Nephron (organoid): ENCODE measurements at regions not wholly inside any gene's neighbourhood (a gene's known extent, or its start where the extent isn't known, plus 50 kb on each side); places are given as distances from the start of the nearest gene placed in this dataset.

Source experiments
- H3K27ac Mint-ChIP-seq, 3 experiments: 2 replicates each; pipeline ENCODE4 v1.8.0; 2020; ENCODE audit warnings: mixed read lengths in 3 of 3, mild to moderate bottlenecking in 2 of 3, moderate library complexity in 1 of 3
- H3K27me3 Mint-ChIP-seq: 2 replicates; pipeline ENCODE4 v1.8.0; 2021; ENCODE audit warnings: low read depth, mild to moderate bottlenecking, moderate library complexity, mixed read lengths
- H3K36me3 Mint-ChIP-seq: 2 replicates; pipeline ENCODE4 v1.8.0; 2020; ENCODE audit warnings: low read depth, mixed read lengths
- H3K4me1 Mint-ChIP-seq: 2 replicates; pipeline ENCODE4 v1.8.0; 2020; ENCODE audit warnings: mixed read lengths
- H3K4me3 Mint-ChIP-seq, 3 experiments: 2 replicates each; pipeline ENCODE4 v1.8.0; 2020; ENCODE audit warnings: mild to moderate bottlenecking in 3 of 3, mixed read lengths in 3 of 3, moderate library complexity in 2 of 3
- H3K9me3 Mint-ChIP-seq: 2 replicates; pipeline ENCODE4 v1.8.0; 2020; ENCODE audit warnings: mixed read lengths
- TF ChIP-seq, protein P1 (sequence below), 3 experiments: fragments of 200-600 bp; sonication (generic); IDR thresholded peaks; one replicate each; pipeline ENCODE4 v1.5.0; 2021; ENCODE audit warnings: antibody characterized with exemption in 3 of 3; ENCODE audit not compliant: unreplicated experiment in 3 of 3

DNA sequence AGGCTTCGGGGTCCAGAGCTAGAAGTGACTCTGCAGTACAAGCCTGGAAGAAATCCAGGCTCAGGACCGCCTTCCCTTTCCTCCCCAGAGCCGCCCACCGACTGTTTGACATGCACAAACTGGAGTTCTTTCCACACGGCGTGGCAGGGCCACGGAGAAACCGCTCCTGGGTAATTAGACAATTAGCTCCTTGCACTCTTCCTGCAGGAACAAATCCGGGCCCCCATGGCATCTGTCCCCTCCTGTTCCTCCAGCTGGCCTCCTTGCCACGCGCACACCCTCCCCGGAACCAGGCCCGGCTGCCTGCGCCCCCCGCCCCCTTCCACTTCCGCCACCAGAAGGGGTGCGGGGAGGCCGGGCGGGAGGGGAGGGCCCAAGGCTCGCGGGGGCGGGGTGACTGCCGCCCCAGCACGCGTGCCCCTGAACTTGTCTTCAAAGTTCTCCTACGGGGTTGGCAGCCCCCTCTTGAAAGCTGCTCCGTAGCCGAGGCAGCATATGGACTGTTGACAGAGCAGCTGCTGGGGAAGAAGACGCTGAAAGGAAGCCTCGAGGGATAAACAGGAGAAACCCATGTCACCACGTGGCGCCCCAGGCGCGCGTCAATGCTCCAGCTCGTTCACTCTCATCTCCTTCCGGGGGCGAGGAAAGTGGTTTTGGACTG lies 74.3 kb downstream of the SEC61B start:
- peak overlapping the region in 2 of 3 experiments; percentile 16 to 48 for H3K27ac Mint-ChIP-seq
- peaks cover 8% of the 10 kb centered on the region for H3K27me3 Mint-ChIP-seq

DNA sequence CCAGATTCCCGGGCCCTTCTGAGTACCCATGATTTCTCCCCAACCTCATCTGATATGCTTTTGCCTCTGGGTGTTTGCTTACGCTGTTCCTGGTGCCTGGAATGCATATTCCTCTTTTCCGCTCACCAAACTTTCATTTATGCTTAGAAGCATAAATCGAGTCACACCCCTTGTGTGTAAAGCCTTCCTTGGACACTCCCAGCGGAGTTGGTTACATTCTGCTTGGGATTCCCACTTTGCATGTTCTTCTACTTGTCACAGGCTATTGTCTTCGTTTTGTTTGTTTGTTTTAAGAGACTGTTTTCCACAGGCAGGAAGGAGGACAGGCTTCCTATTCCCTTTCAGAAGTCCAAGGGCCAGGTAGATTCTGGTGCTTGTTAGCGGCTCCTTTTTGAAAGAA lies 76.5 kb downstream of the SEC61B start:
- Mint-ChIP-seq H3K36me3 (no peaks in the 10 kb centered on the region), H3K27ac (no peak overlapping the region), H3K9me3 (no peaks in the 10 kb centered on the region), H3K4me1 (no peaks in the 10 kb centered on the region), H3K27me3 (peaks cover 8% of the 10 kb centered on the region), H3K4me3 (no peak overlapping the region)
- TF ChIP-seq, protein P1, sequence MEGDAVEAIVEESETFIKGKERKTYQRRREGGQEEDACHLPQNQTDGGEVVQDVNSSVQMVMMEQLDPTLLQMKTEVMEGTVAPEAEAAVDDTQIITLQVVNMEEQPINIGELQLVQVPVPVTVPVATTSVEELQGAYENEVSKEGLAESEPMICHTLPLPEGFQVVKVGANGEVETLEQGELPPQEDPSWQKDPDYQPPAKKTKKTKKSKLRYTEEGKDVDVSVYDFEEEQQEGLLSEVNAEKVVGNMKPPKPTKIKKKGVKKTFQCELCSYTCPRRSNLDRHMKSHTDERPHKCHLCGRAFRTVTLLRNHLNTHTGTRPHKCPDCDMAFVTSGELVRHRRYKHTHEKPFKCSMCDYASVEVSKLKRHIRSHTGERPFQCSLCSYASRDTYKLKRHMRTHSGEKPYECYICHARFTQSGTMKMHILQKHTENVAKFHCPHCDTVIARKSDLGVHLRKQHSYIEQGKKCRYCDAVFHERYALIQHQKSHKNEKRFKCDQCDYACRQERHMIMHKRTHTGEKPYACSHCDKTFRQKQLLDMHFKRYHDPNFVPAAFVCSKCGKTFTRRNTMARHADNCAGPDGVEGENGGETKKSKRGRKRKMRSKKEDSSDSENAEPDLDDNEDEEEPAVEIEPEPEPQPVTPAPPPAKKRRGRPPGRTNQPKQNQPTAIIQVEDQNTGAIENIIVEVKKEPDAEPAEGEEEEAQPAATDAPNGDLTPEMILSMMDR (IDR thresholded peaks at IDR 0.05; ENCODE audit: unreplicated experiment in 3 of 3) = no peak

More for the DNA sequence above, 74.3 kb downstream of the SEC61B start:
- Mint-ChIP-seq H3K4me3 (peak overlapping the region in 1 of 3 experiments; percentile 19), H3K9me3 (no peaks in the 10 kb centered on the region), H3K4me1 (no peaks in the 10 kb centered on the region), H3K36me3 (no peaks in the 10 kb centered on the region)
- TF ChIP-seq, protein P1 (IDR thresholded peaks at IDR 0.05; ENCODE audit: unreplicated experiment in 3 of 3) = no peak

DNA sequence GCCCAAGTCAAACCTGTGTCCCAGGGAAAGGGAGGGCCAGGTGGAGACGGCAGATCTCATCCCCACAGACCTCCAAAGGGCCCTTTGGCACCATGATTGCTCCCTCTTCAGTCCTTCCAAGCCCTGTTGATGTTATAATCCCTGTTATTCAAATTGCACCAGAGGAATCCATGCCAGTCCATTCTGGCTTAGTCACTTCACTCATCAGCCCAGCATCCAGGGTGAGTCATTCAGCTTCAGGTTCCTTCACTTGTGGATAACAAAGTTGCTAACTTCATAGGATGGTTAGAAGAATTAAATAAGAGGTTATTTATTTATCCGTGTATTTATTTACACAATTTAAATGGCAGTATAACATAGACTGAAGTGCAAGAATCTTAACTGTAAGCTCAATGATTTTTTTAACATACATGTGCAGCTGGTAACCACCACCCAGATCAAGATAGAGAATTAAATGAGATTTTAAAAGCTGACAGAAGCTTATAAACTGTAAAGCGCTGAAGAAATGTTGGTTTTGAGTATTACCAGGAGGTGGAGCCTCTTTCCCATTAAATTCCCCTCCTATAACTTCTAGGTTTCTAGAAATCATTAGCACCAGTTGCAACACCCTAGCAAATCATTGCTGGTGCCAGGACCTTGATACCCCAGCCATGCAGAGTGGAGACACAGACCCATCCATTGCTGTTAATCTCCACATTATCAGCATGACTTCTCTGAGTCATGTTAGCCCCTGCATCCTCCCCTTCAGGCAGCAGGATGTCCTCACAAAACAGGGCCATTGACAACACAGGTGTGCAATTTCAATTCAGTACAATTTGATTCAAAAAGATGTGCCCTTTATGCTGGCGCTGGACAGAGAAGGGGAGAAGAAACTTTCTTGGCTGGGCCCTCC lies 77.4 kb downstream of the SEC61B start:
- H3K9me3 Mint-ChIP-seq = no peaks in the 10 kb centered on the region
- H3K4me1 Mint-ChIP-seq = no peaks in the 10 kb centered on the region
- H3K27me3 Mint-ChIP-seq = peaks cover 8% of the 10 kb centered on the region
- H3K4me3 Mint-ChIP-seq = no peak overlapping the region
- no peaks in the 10 kb centered on the region for H3K36me3 Mint-ChIP-seq
- no peak overlapping the region for H3K27ac Mint-ChIP-seq
- TF ChIP-seq, protein P1 (IDR thresholded peaks at IDR 0.05; ENCODE audit: unreplicated experiment in 3 of 3) = peak in 1 of 3 experiments; percentile 46

DNA sequence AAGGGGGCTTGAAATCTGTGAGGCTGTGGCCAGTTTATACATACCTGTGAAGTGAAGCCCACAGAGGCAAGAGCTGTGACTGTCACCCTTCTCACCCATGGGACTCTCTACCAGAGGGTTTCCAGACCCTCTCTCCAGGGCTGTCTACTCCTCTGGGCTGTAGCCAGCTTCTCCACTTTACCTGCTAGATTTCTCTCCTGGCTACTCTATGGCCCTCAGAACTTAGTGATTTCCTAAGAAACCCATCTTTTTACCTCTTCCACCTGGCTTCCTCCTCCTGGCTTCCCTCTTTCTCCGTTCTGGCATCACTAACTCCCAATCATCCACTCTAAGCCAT lies 78.0 kb downstream of the SEC61B start:
- Mint-ChIP-seq H3K36me3 (no peaks in the 10 kb centered on the region), H3K9me3 (no peaks in the 10 kb centered on the region), H3K4me3 (no peak overlapping the region), H3K27ac (no peak overlapping the region), H3K27me3 (peaks cover 6% of the 10 kb centered on the region), H3K4me1 (no peaks in the 10 kb centered on the region)
- TF ChIP-seq, protein P1 (IDR thresholded peaks at IDR 0.05; ENCODE audit: unreplicated experiment in 3 of 3) = no peak

DNA sequence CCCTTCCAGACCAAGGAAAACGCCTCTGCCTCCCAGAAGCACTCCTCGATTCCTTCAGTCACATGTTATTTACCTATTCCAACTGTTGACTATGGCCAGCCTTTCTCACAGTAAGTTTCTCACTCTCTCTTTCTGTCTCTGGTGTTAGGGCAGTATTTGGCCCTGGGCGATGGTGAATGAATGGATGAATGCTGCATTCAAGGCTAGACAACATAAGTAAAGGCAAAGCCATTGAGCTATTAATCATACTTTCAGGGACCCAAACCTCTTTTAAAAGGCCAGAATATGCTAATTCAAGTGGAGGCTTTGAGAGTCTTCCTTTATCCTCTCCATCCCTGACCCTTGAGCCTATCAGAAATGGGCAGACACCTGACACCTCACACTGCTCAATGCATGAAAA lies 78.5 kb downstream of the SEC61B start:
- no peak overlapping the region for H3K27ac Mint-ChIP-seq
- H3K4me3 Mint-ChIP-seq = no peak overlapping the region
- H3K4me1 Mint-ChIP-seq = no peaks in the 10 kb centered on the region
- H3K36me3 Mint-ChIP-seq = no peaks in the 10 kb centered on the region
- TF ChIP-seq, protein P1 (IDR thresholded peaks at IDR 0.05; ENCODE audit: unreplicated experiment in 3 of 3) = no peak
- peaks cover 7% of the 10 kb centered on the region for H3K27me3 Mint-ChIP-seq
- H3K9me3 Mint-ChIP-seq = no peaks in the 10 kb centered on the region
